Epithelial cell of esophagus (primary cell): ENCODE measurements at regions not wholly inside any gene's neighbourhood (a gene's known extent, or its start where the extent isn't known, plus 50 kb on each side); places are given as distances from the start of the nearest gene placed in this dataset.

Experiments used
- DNase-seq: peaks from one replicate; pipeline ENCODE4 v3.0.0; 2010; ENCODE audit warnings: low read depth
- H3K4me3 ChIP-seq: 2 replicates; pipeline ENCODE4 v1.5.1; 2011; ENCODE audit warnings: mild to moderate bottlenecking, low read length, control low read depth
- TF ChIP-seq, protein P1 (sequence below): IDR thresholded peaks from 2 replicates; pipeline ENCODE4 v1.5.1; 2011; ENCODE audit warnings: low read depth, mild to moderate bottlenecking, low read length, control low read depth, inconsistent platforms; ENCODE audit not compliant: insufficient read depth; ENCODE audit errors: missing control alignments

DNA sequence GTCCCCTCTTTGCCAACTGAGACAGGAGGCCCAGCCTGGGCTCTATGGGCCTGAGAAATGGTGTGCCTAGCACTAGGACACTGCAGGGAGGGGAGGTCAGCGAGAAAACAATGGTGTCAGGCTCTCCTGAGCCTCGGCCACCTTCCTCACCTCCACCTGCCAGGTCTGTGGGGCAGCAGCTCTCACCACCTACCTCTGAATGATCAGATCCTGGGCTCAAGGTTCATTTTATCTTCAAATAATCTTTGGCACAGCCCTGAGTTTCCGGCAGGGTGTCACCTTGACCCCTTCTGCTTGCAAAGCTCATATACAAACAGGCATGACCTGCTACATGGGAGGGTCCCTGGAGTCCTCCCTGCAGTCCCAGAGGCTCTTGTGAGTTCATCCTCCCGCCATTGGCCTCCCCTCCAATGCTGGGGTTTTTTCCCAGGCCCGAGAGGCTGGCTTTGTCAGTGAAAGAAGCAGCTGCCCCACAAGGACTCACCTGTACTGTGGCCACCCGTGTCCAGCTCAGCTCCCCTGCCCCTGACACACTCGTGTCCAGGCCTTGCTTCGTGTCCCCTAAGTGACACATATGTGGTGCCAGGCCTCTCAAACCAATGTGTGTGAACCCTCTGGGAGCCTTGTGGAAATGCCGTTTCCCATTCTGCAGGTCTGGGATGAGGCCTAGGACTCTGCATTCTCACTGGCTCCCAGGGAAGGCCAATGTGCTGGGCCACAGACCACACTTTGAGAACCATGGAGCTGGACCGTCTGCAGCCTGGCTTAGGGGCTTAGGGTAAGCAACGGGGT lies 176.8 kb upstream of the CIBAR2 start:
- H3K4me3 ChIP-seq, result no peak overlapping the region
- TF ChIP-seq, protein P1, sequence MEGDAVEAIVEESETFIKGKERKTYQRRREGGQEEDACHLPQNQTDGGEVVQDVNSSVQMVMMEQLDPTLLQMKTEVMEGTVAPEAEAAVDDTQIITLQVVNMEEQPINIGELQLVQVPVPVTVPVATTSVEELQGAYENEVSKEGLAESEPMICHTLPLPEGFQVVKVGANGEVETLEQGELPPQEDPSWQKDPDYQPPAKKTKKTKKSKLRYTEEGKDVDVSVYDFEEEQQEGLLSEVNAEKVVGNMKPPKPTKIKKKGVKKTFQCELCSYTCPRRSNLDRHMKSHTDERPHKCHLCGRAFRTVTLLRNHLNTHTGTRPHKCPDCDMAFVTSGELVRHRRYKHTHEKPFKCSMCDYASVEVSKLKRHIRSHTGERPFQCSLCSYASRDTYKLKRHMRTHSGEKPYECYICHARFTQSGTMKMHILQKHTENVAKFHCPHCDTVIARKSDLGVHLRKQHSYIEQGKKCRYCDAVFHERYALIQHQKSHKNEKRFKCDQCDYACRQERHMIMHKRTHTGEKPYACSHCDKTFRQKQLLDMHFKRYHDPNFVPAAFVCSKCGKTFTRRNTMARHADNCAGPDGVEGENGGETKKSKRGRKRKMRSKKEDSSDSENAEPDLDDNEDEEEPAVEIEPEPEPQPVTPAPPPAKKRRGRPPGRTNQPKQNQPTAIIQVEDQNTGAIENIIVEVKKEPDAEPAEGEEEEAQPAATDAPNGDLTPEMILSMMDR, result no peak
- DNase-seq, result no peak

- TF ChIP-seq, protein P1, result no peak
- no peak for DNase-seq
- no peak overlapping the region for H3K4me3 ChIP-seq
Observed at GRCh38 chr16:85289760-85290625, 177.7 kb upstream of the CIBAR2 start.

DNA sequence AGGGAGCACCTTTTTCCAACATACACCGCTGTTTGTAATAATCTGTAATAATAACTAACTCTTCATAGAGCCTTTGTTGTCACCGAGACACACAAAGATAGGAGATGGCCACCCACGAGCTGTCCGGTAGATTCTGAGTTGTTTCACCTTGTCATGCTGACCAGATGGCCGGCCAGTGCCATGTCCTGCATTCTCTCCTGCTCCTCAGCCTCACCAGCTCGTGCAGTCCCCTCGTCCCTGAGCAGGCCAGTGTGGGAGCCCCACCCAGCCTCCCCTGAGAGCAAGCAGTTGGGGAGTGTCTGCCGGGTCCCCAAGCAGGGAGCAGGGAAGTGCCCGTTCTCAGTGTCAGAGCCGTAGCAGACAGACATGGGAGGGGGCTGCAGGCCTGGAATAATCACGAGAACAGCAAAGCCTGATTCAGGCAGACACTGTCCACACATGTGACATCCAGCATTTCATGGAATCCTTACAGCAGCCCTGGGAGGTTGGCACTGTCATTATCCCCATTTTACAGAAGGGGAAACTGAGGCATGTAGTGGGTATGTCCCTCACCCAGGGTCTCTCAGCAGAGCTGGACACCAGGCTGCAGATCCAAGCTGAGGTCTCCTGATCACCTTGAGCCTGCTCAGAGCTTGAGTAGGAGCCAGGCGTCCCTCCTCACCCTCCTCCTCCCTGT lies 178.5 kb upstream of the CIBAR2 start:
- no peak overlapping the region for H3K4me3 ChIP-seq
- no peak for DNase-seq
- TF ChIP-seq, protein P1, result no peak

DNA sequence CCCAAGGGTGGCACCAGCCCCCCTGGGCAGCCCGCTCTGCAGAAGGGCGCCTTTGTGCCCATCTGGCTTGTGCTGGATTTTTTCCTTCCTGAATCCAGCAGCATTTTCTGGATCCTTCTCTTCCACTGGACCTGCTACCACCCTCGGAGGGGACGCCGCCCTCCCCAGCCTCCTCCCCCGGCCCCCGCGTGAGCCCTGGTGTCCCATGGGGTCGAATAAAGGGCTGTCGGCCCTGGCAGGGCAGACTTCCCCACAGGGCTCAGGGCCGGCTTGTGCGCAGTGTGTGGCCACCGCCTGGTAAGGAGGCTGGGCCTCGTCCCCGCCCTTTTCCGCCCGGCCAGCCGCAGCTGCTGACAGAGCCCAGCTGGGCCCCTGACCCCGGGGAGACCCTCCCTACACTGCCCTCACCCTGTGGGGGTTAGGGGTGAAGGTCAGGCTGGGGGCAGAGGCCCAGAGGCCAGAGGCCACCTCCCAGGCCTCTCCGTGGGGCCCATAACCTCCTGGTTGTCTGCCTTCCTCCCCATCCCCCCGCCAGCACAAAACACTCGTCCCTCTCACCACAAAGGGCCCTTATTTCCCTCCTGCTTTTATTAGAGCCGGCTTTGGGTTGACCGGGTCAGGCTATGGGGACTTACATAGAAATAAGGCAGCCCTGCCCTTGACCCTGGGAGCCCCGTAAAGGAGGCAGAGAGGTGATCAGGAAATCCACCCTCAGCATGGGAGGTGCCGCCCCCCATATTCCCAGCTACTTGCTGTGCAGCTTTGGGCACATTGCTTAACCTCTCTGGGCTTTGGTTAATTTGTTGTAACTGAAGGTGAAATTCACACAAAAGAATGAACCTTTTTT lies 179.3 kb upstream of the CIBAR2 start:
- no peak overlapping the region for H3K4me3 ChIP-seq
- DNase-seq, result no peak
- TF ChIP-seq, protein P1, result no peak

GRCh38 chr16:85293458-85293857 lies 181.2 kb upstream of the CIBAR2 start:
- no peak for DNase-seq
- TF ChIP-seq, protein P1, result no peak
- H3K4me3 ChIP-seq, result no peak overlapping the region
